Stomach smooth muscle (tissue), 2 donors: ENCODE measurements at regions not wholly inside any gene's neighbourhood (a gene's known extent, or its start where the extent isn't known, plus 50 kb on each side); places are given as distances from the start of the nearest gene placed in this dataset.
"Not testable (repeated sequence)": the region's sequence is repeated elsewhere in the genome, so short reads cannot be mapped to it uniquely, and the experiment has no call there.

Experiments used
- H3K27ac ChIP-seq: one replicate; pipeline ENCODE4 v1.7.0; 2013; ENCODE audit warnings: mild to moderate bottlenecking, low read length, inconsistent platforms
- H3K27me3 ChIP-seq, 2 donors: one replicate each; pipeline ENCODE4 v1.7.0; 2013; ENCODE audit warnings: low read length in 2 of 2; ENCODE audit not compliant: insufficient read depth in 2 of 2, control insufficient read depth in 1 of 2
- H3K36me3 ChIP-seq, 2 donors: one replicate each; pipeline ENCODE4 v1.7.0; 2013; ENCODE audit warnings: low read length in 2 of 2; ENCODE audit not compliant: control insufficient read depth in 2 of 2, insufficient read depth in 2 of 2
- H3K4me1 ChIP-seq: one replicate; pipeline ENCODE4 v1.7.0; 2013; ENCODE audit warnings: low read length; ENCODE audit not compliant: control insufficient read depth, insufficient read depth
- H3K4me3 ChIP-seq, 2 donors: one replicate each; pipeline ENCODE4 v1.7.0; 2013; ENCODE audit warnings: low read length in 2 of 2
- H3K9ac ChIP-seq, 2 donors: one replicate each; pipeline ENCODE4 v1.7.0; 2013; ENCODE audit warnings: low read length in 2 of 2, mild to moderate bottlenecking in 1 of 2
- H3K9me3 ChIP-seq, 2 donors: one replicate each; pipeline ENCODE4 v1.7.0; 2013; ENCODE audit warnings: low read length in 2 of 2; ENCODE audit not compliant: control insufficient read depth in 2 of 2
- donor health status: healthy.
- donor health status: Pancreatic carcinoma.

DNA sequence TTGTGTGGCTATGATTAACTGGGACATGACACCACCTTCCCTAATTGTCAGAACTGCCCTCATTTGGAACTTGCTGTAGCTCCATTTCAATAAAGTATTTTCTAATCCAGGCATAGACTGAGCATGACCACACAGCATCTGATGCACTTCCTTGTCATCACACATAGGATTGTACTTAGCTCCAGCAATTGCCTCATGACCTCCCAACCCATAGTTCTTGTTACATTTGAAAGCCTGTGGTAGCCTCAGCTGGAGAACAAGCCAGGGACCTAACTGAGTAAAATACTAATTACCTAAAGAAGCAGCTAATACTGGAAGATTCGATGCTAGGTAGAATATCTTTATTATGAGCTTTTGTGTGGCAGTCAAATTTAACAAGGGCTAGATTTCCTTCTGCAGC, 187.3 kb upstream of the KIF2B start:
- no peaks in the 10 kb centered on the region for H3K9me3 ChIP-seq
- H3K4me1 ChIP-seq: no peaks in the 10 kb centered on the region
- H3K36me3 ChIP-seq: no peaks in the 10 kb centered on the region
- H3K27me3 ChIP-seq: no peaks in the 10 kb centered on the region
- no peak overlapping the region for H3K27ac ChIP-seq
- H3K4me3 ChIP-seq: no peak overlapping the region
- no peak overlapping the region for H3K9ac ChIP-seq

DNA sequence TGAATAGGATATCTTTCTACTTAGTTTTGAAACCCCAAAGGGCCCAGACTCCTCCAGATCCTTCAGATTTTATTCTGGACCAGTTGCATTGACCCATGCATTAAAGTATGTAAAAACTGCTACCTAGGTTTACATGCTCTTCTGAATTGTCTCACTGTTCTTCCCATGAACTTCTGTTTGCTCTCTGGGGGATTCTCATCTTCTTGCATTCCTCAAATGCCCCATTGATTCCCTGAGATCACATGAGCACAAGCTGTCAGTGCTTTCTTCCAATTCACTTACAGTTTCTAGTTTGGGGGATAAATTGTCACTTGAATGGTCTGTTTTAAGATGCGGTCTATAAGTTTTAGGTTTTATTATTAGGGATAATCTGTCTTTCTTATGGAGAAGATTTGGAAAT, 188.9 kb upstream of the KIF2B start:
- Histone ChIP-seq H3K9me3 (no peaks in the 10 kb centered on the region), H3K27me3 (no peaks in the 10 kb centered on the region)

DNA sequence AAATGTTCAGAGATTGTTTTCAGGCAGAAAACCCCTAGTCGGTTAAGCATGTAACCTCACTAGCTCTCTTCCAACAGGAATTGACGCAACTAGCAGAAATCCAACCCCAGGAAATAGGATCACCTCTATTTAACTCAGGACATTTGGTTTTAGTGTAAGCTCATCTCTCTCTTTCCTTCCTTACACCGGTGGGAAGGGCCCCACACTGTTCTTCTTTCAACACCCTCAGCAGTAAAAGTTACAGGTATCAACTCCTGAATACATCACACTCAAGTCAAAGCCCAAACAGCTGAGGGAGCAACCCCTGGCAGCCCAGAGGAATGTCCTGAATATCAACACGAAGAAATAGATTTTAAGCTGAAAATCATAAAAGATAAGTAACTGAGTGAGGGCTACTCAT, 191.2 kb upstream of the KIF2B start:
- H3K27me3 ChIP-seq: no peaks in the 10 kb centered on the region
- H3K4me1 ChIP-seq: no peaks in the 10 kb centered on the region
- no peak overlapping the region for H3K9ac ChIP-seq
- no peak overlapping the region for H3K4me3 ChIP-seq
- no peaks in the 10 kb centered on the region for H3K9me3 ChIP-seq
- H3K36me3 ChIP-seq: no peaks in the 10 kb centered on the region
- H3K27ac ChIP-seq: no peak overlapping the region

More for the DNA sequence above, 188.9 kb upstream of the KIF2B start:
- no peaks in the 10 kb centered on the region for H3K36me3 ChIP-seq
- H3K9ac ChIP-seq: no peak overlapping the region
- no peak overlapping the region for H3K4me3 ChIP-seq
- H3K27ac ChIP-seq: no peak overlapping the region
- no peaks in the 10 kb centered on the region for H3K4me1 ChIP-seq

DNA sequence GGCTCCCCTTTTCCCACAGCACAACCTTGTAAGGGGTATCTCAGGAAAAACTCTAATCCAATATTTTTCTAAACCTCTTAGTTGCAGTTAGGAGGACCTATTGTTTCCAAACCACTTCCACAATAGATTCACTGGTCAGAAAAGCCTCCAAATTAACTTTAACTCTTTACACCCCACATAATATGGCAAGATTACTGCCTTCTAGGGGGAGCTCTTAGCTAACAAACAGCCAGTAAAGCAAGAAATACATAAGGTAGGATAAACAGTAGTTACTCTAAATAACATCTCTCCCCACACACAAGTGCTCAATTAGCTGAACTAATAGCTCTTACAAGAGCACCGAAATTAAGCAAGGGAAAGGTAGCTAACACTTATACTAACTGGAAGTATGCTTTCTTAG, 192.1 kb upstream of the KIF2B start:
- no peaks in the 10 kb centered on the region for H3K4me1 ChIP-seq

DNA sequence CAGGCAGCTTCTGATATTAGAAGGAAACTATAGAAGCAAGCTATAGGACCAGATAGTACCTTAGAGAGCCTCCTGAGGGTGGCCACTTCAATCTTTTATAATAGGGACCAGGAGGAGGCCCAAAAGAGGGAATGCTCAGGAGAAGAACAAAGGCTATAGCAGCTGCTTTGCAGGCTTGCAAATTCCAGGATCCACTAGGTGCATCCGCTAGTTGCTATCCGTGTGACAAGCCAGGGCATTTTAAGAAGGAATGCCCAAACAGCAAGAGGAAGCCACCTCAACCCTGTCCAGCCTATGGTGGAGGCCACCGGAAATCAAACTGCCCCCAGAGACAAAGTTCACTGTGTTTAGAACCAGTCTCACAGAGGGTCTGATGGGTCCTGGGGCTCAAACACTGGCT, 192.6 kb upstream of the KIF2B start:
- no peaks in the 10 kb centered on the region for H3K36me3 ChIP-seq
- H3K4me3 ChIP-seq: no peak overlapping the region
- no peak overlapping the region for H3K9ac ChIP-seq
- no peaks in the 10 kb centered on the region for H3K4me1 ChIP-seq
- H3K27me3 ChIP-seq: no peaks in the 10 kb centered on the region
- no peak overlapping the region for H3K27ac ChIP-seq
- no peaks in the 10 kb centered on the region for H3K9me3 ChIP-seq

More for the DNA sequence above, 192.1 kb upstream of the KIF2B start:
- Histone ChIP-seq H3K4me3 (no peak overlapping the region), H3K9ac (no peak overlapping the region), H3K36me3 (no peaks in the 10 kb centered on the region), H3K9me3 (no peaks in the 10 kb centered on the region), H3K27me3 (no peaks in the 10 kb centered on the region), H3K27ac (no peak overlapping the region)

DNA sequence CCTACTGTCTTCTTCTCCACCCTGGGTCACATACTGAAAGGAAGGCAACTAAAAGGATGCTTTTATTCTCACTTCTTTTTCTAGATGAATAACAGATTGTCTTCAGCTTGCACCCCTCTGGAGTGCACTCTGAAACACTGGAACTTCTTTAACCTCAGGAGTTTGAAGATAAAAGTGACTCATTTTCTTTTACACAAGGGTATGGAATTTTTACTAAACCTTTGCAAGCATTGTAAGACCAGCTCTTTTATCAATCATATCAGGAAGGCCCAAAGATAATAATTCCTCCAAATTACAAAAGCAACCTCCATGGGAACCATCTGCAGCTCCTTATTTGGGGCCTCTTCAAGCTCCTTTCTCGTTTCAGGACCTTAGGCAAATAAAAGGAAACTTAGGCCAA, 193.5 kb upstream of the KIF2B start:
- Histone ChIP-seq H3K27ac (no peak overlapping the region), H3K4me3 (no peak overlapping the region), H3K9me3 (no peaks in the 10 kb centered on the region), H3K36me3 (no peaks in the 10 kb centered on the region), H3K27me3 (no peaks in the 10 kb centered on the region), H3K9ac (no peak overlapping the region), H3K4me1 (no peaks in the 10 kb centered on the region)

DNA sequence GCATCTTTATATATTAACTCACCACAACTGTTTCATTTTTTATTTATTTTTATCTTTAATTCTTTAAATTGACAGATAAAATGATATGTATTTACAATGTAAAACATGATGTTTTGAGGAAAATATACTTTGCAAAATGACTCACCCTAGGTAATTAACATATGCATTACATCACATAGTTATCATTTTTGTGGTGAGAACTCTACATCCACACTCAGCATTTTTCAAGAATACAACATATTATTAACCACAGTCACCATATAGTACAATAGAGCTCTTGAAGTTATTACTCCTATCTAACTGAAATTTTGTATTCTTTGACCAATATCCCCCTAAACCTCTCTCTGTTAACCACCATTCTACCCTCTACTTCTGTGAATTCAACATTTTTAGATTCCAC, 194.7 kb upstream of the KIF2B start:
- Histone ChIP-seq H3K27ac (no peak overlapping the region), H3K4me1 (no peaks in the 10 kb centered on the region), H3K27me3 (no peaks in the 10 kb centered on the region), H3K9ac (no peak overlapping the region), H3K9me3 (no peaks in the 10 kb centered on the region), H3K36me3 (no peaks in the 10 kb centered on the region), H3K4me3 (no peak overlapping the region)

DNA sequence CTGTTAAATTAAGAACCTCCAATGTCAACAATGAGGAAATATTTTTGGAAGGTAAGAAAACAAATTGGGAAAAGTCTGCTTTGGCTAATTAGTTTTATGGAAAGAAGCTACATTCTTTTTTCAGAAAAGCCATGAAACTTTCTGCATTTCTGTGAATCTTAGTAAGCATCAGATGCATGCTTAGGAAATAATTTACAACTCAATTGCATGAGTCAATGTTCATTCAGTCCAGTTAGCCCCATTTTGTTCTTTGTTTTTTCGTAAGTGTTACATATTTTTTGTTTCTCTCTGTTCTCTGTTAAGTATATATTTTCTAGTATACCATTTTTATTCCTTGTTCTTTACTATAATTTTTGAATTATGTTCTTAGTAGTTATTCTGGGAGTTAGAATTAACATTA, 195.2 kb upstream of the KIF2B start:
- no peak overlapping the region for H3K9ac ChIP-seq
- no peaks in the 10 kb centered on the region for H3K27me3 ChIP-seq
- no peaks in the 10 kb centered on the region for H3K9me3 ChIP-seq
- no peaks in the 10 kb centered on the region for H3K36me3 ChIP-seq
- H3K4me1 ChIP-seq: no peaks in the 10 kb centered on the region
- H3K27ac ChIP-seq: no peak overlapping the region
- H3K4me3 ChIP-seq: no peak overlapping the region

DNA sequence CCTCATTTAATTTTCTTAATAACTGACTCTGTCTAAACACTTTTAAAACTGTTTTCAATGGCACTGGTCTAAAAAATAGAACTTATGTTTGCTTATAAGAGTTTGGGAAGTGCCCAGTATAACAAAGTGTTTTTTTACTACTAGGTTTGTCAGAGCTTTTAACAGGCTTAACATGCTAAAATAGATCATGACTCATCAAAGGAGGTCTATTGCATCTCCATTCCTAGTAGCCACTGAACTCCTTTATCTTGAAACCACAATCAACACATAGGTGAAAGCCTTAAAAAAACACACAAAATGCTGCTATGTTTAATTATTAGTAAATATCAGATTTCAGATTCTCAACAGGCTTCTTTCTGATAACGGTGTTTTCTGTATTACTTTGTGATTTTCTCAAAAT, 196.4 kb upstream of the KIF2B start:
- H3K9ac ChIP-seq: no peak overlapping the region
- H3K27me3 ChIP-seq: no peaks in the 10 kb centered on the region
- no peaks in the 10 kb centered on the region for H3K9me3 ChIP-seq
- no peaks in the 10 kb centered on the region for H3K36me3 ChIP-seq
- H3K4me3 ChIP-seq: no peak overlapping the region
- no peak overlapping the region for H3K27ac ChIP-seq
- H3K4me1 ChIP-seq: no peaks in the 10 kb centered on the region

DNA sequence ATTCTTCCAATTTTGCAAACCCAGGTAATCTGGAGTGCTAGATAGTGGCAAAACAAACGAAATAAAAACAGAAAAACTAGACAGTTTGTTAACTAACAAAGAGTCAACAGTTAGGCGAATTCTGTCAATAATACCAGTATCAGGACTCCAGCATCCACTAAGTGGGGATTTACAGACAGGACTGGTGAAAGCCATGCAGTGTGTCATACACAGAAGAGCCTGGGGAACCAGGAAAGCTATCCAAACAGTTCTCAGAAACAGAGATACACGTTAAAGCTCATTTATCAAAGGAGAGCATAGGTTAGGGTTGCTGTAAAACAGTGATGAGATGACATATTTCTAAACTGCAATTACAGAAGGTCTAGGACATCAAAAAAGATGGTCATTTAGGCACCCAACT, 203.7 kb upstream of the KIF2B start:
- Histone ChIP-seq H3K36me3 (no peaks in the 10 kb centered on the region), H3K4me3 (no peak overlapping the region)

DNA sequence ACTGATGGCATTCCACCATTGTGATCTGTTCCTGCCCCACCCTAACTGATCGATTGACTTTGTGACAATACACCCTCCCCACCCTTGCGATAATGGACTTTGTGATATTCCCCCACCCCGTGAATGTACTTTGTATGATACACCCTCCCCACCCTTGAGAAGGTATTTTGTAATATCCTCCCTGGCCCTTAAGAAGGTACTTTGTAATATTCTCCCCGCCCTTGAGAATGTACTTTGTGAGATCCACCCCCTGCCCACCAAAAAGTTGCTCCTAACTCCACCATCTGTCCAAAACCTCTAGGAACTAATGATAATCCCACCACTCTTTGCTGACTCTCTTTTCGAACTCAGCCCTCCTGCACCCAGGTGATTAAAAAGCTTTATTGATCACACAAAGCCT, 214.5 kb upstream of the KIF2B start:
- not testable (repeated sequence) for H3K9ac ChIP-seq, H3K36me3 ChIP-seq, H3K4me1 ChIP-seq, H3K27me3 ChIP-seq, H3K4me3 ChIP-seq, H3K9me3 ChIP-seq, H3K27ac ChIP-seq

More for the DNA sequence above, 203.7 kb upstream of the KIF2B start:
- Histone ChIP-seq H3K27ac (no peak overlapping the region), H3K4me1 (no peaks in the 10 kb centered on the region), H3K9ac (no peak overlapping the region), H3K9me3 (no peaks in the 10 kb centered on the region), H3K27me3 (no peaks in the 10 kb centered on the region)

DNA sequence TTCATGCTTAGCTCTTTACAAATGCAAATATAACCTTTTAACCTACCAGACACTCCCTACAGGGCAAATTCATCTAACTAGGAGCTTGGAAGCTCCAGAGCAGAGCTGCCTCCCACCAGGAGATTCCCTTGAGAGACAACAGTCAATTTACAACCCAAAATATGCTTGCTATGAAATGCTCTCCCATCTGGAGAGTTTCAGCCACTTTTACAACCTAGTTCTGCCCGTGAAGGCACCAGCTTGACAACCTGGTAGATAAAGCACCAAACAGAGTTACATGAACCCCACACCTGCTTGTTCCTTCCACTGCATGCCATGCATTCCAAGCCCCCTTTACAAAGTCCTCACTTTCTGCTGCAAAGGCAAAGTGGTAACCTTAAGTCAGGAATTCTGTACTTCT, 215.3 kb upstream of the KIF2B start:
- H3K9me3 ChIP-seq: no peaks in the 10 kb centered on the region
- no peak overlapping the region for H3K27ac ChIP-seq
- H3K4me3 ChIP-seq: no peak overlapping the region
- no peaks in the 10 kb centered on the region for H3K27me3 ChIP-seq
- H3K36me3 ChIP-seq: no peaks in the 10 kb centered on the region
- H3K4me1 ChIP-seq: no peaks in the 10 kb centered on the region
- no peak overlapping the region for H3K9ac ChIP-seq
